NCI-H146 (cell line): ENCODE measurements at regions not wholly inside any gene's neighbourhood (a gene's known extent, or its start where the extent isn't known, plus 50 kb on each side); places are given as distances from the start of the nearest gene placed in this dataset.

Experiments
- DNase-seq: peaks from one replicate; lab custom pipeline; 2025; lab: John Stamatoyannopoulos, UW

- DNase-seq, result no peak
Observed at GRCh38 chr3:7913283-7913682, 588.3 kb upstream of the LMCD1 start.

- no peak for DNase-seq
Observed at GRCh38 chr3:7915356-7915755, 586.3 kb upstream of the LMCD1 start.

GRCh38 chr3:7917443-7918151, 584.0 kb upstream of the LMCD1 start:
- DNase-seq, result no peak

GRCh38 chr3:7920211-7920610, 581.4 kb upstream of the LMCD1 start:
- DNase-seq, result no peak

- DNase-seq, result no peak
Observed at GRCh38 chr3:7924228-7924627, 577.4 kb upstream of the LMCD1 start.

GRCh38 chr3:7927015-7927414, 574.6 kb upstream of the LMCD1 start:
- no peak for DNase-seq

- DNase-seq, result no peak
Observed at GRCh38 chr3:7927864-7928263, 573.8 kb upstream of the LMCD1 start.

GRCh38 chr3:7929319-7929889, 572.2 kb upstream of the LMCD1 start:
- DNase-seq, result no peak

GRCh38 chr3:7934362-7934761, 567.3 kb upstream of the LMCD1 start:
- DNase-seq, result no peak

GRCh38 chr3:7947930-7948329, 553.7 kb upstream of the LMCD1 start:
- no peak for DNase-seq

- no peak for DNase-seq
Observed at GRCh38 chr3:7950890-7951289, 550.7 kb upstream of the LMCD1 start.

- DNase-seq, result no peak
Observed at GRCh38 chr3:7953449-7954014, 548.1 kb upstream of the LMCD1 start.

- DNase-seq, result no peak
Observed at GRCh38 chr3:7957024-7957423, 544.6 kb upstream of the LMCD1 start.

- no peak for DNase-seq
Observed at GRCh38 chr3:7959094-7959493, 542.5 kb upstream of the LMCD1 start.

GRCh38 chr3:7960601-7961000, 541.0 kb upstream of the LMCD1 start:
- no peak for DNase-seq

- no peak for DNase-seq
Observed at GRCh38 chr3:7962301-7962700, 539.3 kb upstream of the LMCD1 start.

GRCh38 chr3:7964899-7965298, 536.7 kb upstream of the LMCD1 start:
- DNase-seq, result no peak

- no peak for DNase-seq
Observed at GRCh38 chr3:7973006-7973405, 528.6 kb upstream of the LMCD1 start.

GRCh38 chr3:7977245-7978086, 524.2 kb upstream of the LMCD1 start:
- peak; percentile 1 for DNase-seq

GRCh38 chr3:7978087-7978422, 523.6 kb upstream of the LMCD1 start:
- DNase-seq, result peak; percentile 15

GRCh38 chr3:7982126-7982525, 519.5 kb upstream of the LMCD1 start:
- DNase-seq, result no peak

GRCh38 chr3:7999384-7999783, 502.2 kb upstream of the LMCD1 start:
- DNase-seq, result peak; percentile 71

GRCh38 chr3:8001307-8001706, 500.3 kb upstream of the LMCD1 start:
- no peak for DNase-seq
